PC-3 (cell line): ENCODE measurements at regions not wholly inside any gene's neighbourhood (a gene's known extent, or its start where the extent isn't known, plus 50 kb on each side); places are given as distances from the start of the nearest gene placed in this dataset.
A peak's percentile ranks its signal among the peaks of the same experiment; 100 is the strongest.

Source experiments
- ATAC-seq: fragments of 200-7000 bp; cut with Tn5 transposase; 2 replicates; pipeline ENCODE4 v1.9.1; 2020; ENCODE audit warnings: mild to moderate bottlenecking, moderate library complexity
- BruUV-seq: library from RNA; stranded (reverse); fragments of 400-500 nt; replicated peaks from 2 replicates; lab custom pipeline; 2021; lab: Mats Ljungman, UMichigan
- CTCF ChIA-PET: fragments of 300-600 bp; sonication (Branson Sonifier 250); formaldehyde crosslinking; loops from one replicate; lab custom pipeline; 2022; ENCODE audit warnings: antibody characterized with exemption; lab: Charles Lee
- POLR2A ChIA-PET: fragments of 300-600 bp; sonication (Branson Sonifier 250); formaldehyde crosslinking; loops from one replicate; lab custom pipeline; 2022; ENCODE audit warnings: antibody characterized with exemption; ENCODE audit not compliant: unreplicated experiment; lab: Charles Lee
- DNase-seq: peaks from one replicate; pipeline ENCODE4 v3.0.0-alpha.2; 2015
- H2AFZ ChIP-seq: fragments of 300-600 bp; sonication (generic); 2 replicates; pipeline ENCODE4 v1.6.0; 2016; ENCODE audit warnings: antibody characterized with exemption, low read length
- H3F3A ChIP-seq: fragments of 300-600 bp; sonication (generic); one replicate; pipeline ENCODE4 v1.6.0; 2017; ENCODE audit warnings: antibody characterized with exemption, low read length, control low read depth, mild to moderate bottlenecking; ENCODE audit not compliant: unreplicated experiment
- H3K27ac ChIP-seq: fragments of 300-600 bp; sonication (generic); 2 replicates; pipeline ENCODE4 v1.5.1; 2016; ENCODE audit warnings: mild to moderate bottlenecking, low read length
- H3K27me3 ChIP-seq: fragments of 300-600 bp; sonication (generic); 2 replicates; pipeline ENCODE4 v1.6.1; 2016; ENCODE audit warnings: low read length, mixed read lengths
- H3K36me3 ChIP-seq: fragments of 300-600 bp; sonication (generic); 2 replicates; pipeline ENCODE4 v1.6.1; 2016; ENCODE audit warnings: low read depth, mixed run types, low read length, mixed read lengths
- H3K4me1 ChIP-seq: fragments of 300-600 bp; sonication (generic); 2 replicates; pipeline ENCODE4 v1.5.1; 2016; ENCODE audit warnings: low read length; ENCODE audit not compliant: insufficient read depth
- H3K4me2 ChIP-seq: fragments of 300-600 bp; sonication (generic); 2 replicates; pipeline ENCODE4 v1.6.0; 2016; ENCODE audit warnings: low read length
- H3K4me3 ChIP-seq: fragments of 300-600 bp; sonication (generic); 2 replicates; pipeline ENCODE4 v1.5.1; 2016; ENCODE audit warnings: mild to moderate bottlenecking, low read length, mixed read lengths
- H3K79me2 ChIP-seq: fragments of 300-600 bp; sonication (generic); 2 replicates; pipeline ENCODE4 v1.6.1; 2017; ENCODE audit warnings: low read length, mixed read lengths
- H3K9ac ChIP-seq: fragments of 300-600 bp; sonication (generic); 2 replicates; pipeline ENCODE4 v1.6.0; 2016; ENCODE audit warnings: mild to moderate bottlenecking, low read length
- H3K9me2 ChIP-seq: fragments of 300-600 bp; sonication (generic); replicated peaks from 2 replicates; pipeline ENCODE4 v1.6.1; 2016; ENCODE audit warnings: mixed run types, low read length, mixed read lengths
- H3K9me3 ChIP-seq: fragments of 300-600 bp; sonication (generic); 2 replicates; pipeline ENCODE4 v1.6.1; 2016; ENCODE audit warnings: low read length, mixed read lengths
- H4K20me1 ChIP-seq: fragments of 300-600 bp; sonication (generic); 2 replicates; pipeline ENCODE4 v1.6.1; 2016; ENCODE audit warnings: low read length, mixed read lengths
- CTCF ChIP-seq: fragments of 300-600 bp; sonication (generic); conservative IDR thresholded peaks from 2 replicates; pipeline ENCODE4 v1.5.1; 2017; ENCODE audit warnings: antibody characterized with exemption, low read depth, mild to moderate bottlenecking, low read length
- EZH2 ChIP-seq: fragments of 300-600 bp; sonication (generic); IDR thresholded peaks from one replicate; pipeline ENCODE4 v1.6.1; 2017; ENCODE audit warnings: antibody characterized with exemption, mild to moderate bottlenecking, low read length; ENCODE audit not compliant: unreplicated experiment
- EZH2phosphoT487 ChIP-seq: fragments of 300-600 bp; sonication (generic); IDR thresholded peaks from 2 replicates; pipeline ENCODE4 v1.6.1; 2018; ENCODE audit warnings: mild to moderate bottlenecking, antibody characterized with exemption, low read length, borderline replicate concordance
- intact Hi-C: fragments of 100-400 bp; cut with micrococcal nuclease; formaldehyde crosslinking; loops from 2 replicates; pipeline ENCODE4 v1.9.0; 2023

DNA sequence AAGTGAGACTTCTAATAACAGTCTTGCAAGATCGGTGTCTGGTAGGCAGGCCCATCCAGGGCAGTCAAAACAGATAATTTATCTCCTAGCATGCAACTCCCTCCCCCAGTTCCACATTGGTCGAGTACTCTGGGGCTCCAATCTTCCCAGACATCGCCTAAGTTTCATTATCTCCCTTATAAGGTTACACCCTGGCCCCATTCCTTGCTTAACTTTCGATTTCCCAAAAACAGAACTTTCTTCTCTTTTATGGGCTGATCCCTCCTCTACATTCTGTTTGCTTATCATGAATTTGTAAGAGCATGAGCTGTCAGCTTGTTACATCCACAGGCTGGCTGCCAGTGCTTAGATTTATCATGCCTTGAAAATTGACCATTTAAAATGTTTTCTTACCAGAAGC lies 471.3 kb downstream of the TECRL start:
- Histone ChIP-seq H3K36me3 (no peaks in the 10 kb centered on the region), H3K79me2 (no peaks in the 10 kb centered on the region), H3K4me3 (peak overlapping the region; percentile 51), H3F3A (no peaks in the 10 kb centered on the region), H3K9me3 (no peaks in the 10 kb centered on the region), H2AFZ (peak overlapping the region; percentile 58), H3K27me3 (no peaks in the 10 kb centered on the region), H3K9me2 (no peaks in the 10 kb centered on the region), H3K4me1 (peaks cover 15% of the 10 kb centered on the region), H3K27ac (peak overlapping the region; percentile 27), H3K4me2 (peak overlapping the region; percentile 67), H4K20me1 (no peaks in the 10 kb centered on the region), H3K9ac (no peak overlapping the region)
- no peak for TF ChIP-seq EZH2phosphoT487
- TF ChIP-seq EZH2: no peak
- no peak for TF ChIP-seq CTCF
- intact Hi-C loops: loop anchor here (2.0 kb wide), 1 partner anchor 141 kb away; no protein-coding TSS in a partner anchor
- ChIA-PET CTCF (no interaction called here), POLR2A (interaction anchor here (0.5 kb wide), 1 partner anchor 11 kb away, joined by 9 read pairs; no protein-coding TSS in a partner anchor)
- DNase-seq (peak; percentile 68), ATAC-seq (peak; percentile 92)
- BruUV-seq: no TSS peak

GRCh38 chr4:63922146-63922545 lies 487.1 kb downstream of the TECRL start:
- intact Hi-C loops: no loop called here
- ChIA-PET POLR2A (no interaction called here), CTCF (no interaction called here)
- H3K79me2 ChIP-seq: no peaks in the 10 kb centered on the region
- no peak overlapping the region for H3K4me3 ChIP-seq
- no peak overlapping the region for H3K9ac ChIP-seq
- DNase-seq (no peak), ATAC-seq (no peak)
- H2AFZ ChIP-seq: no peak overlapping the region
- no peaks in the 10 kb centered on the region for H3F3A ChIP-seq
- BruUV-seq: no TSS peak
- no peaks in the 10 kb centered on the region for H3K27me3 ChIP-seq
- H3K4me1 ChIP-seq: no peaks in the 10 kb centered on the region
- no peaks in the 10 kb centered on the region for H3K9me3 ChIP-seq
- no peaks in the 10 kb centered on the region for H4K20me1 ChIP-seq
- no peak overlapping the region for H3K4me2 ChIP-seq
- no peak overlapping the region for H3K27ac ChIP-seq
- TF ChIP-seq CTCF: no peak
- TF ChIP-seq EZH2phosphoT487: no peak
- TF ChIP-seq EZH2: no peak
- H3K36me3 ChIP-seq: no peaks in the 10 kb centered on the region
- no peaks in the 10 kb centered on the region for H3K9me2 ChIP-seq

DNA sequence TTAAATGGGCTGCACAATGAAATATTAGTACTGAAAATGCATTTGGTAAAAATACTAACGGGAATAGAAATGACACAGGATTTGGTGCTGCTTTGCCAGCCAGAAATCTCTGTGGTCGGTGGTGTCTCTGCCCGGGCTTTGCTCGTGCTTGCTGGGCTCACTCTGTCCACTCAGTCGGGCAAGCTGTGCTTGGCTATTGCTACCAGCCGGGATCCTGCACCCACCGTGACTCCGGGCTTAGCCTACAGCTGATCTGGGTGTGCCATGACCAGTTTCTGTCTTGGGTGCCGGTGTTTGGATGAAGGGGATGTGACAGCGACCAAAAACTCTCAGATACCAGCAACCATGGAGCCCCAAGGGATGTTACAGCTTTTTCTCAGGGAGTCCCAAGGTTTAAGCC lies 487.7 kb downstream of the TECRL start:
- Histone ChIP-seq H3K9me2 (no peaks in the 10 kb centered on the region), H3K36me3 (no peaks in the 10 kb centered on the region), H3K4me1 (no peaks in the 10 kb centered on the region), H3K9ac (no peak overlapping the region), H3K27me3 (no peaks in the 10 kb centered on the region), H3K4me3 (no peak overlapping the region), H3F3A (no peaks in the 10 kb centered on the region), H3K4me2 (no peak overlapping the region), H2AFZ (peak overlapping the region; percentile 35; the same call in 1 of the 2 replicates), H3K27ac (no peak overlapping the region), H4K20me1 (no peaks in the 10 kb centered on the region), H3K79me2 (no peaks in the 10 kb centered on the region), H3K9me3 (no peaks in the 10 kb centered on the region)
- BruUV-seq: no TSS peak
- POLR2A ChIA-PET: no interaction called here
- ATAC-seq: no peak
- no peak for DNase-seq
- intact Hi-C loops: no loop called here
- no peak for TF ChIP-seq EZH2
- TF ChIP-seq EZH2phosphoT487: no peak
- TF ChIP-seq CTCF: no peak
- CTCF ChIA-PET: no interaction called here
